SJCRH30 (cell line): ENCODE measurements at regions not wholly inside any gene's neighbourhood (a gene's known extent, or its start where the extent isn't known, plus 50 kb on each side); places are given as distances from the start of the nearest gene placed in this dataset.
"Not testable (repeated sequence)": the region's sequence is repeated elsewhere in the genome, so short reads cannot be mapped to it uniquely, and the experiment has no call there.

Experiments
- DNase-seq, 2 experiments: peaks; one replicate each; pipeline ENCODE4 v3.0.0-alpha.2; 2015 to 2020
- H3K27ac ChIP-seq: fragments of 250-450 bp; sonication (Bioruptor Pico); 2 replicates; pipeline ENCODE4 v1.5.1; 2020; ENCODE audit warnings: mild to moderate bottlenecking, moderate library complexity
- H3K27me3 ChIP-seq: fragments of 250-450 bp; sonication (Bioruptor Pico); 2 replicates; pipeline ENCODE4 v1.5.1; 2020; ENCODE audit warnings: mild to moderate bottlenecking, moderate library complexity
- H3K36me3 ChIP-seq: fragments of 250-450 bp; sonication (Bioruptor Pico); 2 replicates; pipeline ENCODE4 v1.5.1; 2020; ENCODE audit warnings: mild to moderate bottlenecking, moderate library complexity
- H3K4me1 ChIP-seq: fragments of 250-450 bp; sonication (Bioruptor Pico); 2 replicates; pipeline ENCODE4 v1.5.1; 2020; ENCODE audit warnings: mild to moderate bottlenecking, moderate library complexity
- H3K4me3 ChIP-seq: fragments of 250-450 bp; sonication (Bioruptor Pico); 2 replicates; pipeline ENCODE4 v1.5.1; 2020; ENCODE audit warnings: mild to moderate bottlenecking, moderate library complexity
- H3K9me3 ChIP-seq: fragments of 250-450 bp; sonication (Bioruptor Pico); replicated peaks from 2 replicates; pipeline ENCODE4 v1.5.1; 2020; ENCODE audit warnings: mild to moderate bottlenecking, moderate library complexity

GRCh38 chr5:40359832-40360231 lies 319.9 kb upstream of the PTGER4 start:
- no peak for DNase-seq
- no peak overlapping the region for H3K27ac ChIP-seq
- peaks cover 3% of the 10 kb centered on the region for H3K9me3 ChIP-seq
- H3K27me3 ChIP-seq = no peaks in the 10 kb centered on the region
- H3K4me3 ChIP-seq = no peak overlapping the region
- H3K36me3 ChIP-seq = no peaks in the 10 kb centered on the region
- H3K4me1 ChIP-seq = no peaks in the 10 kb centered on the region

DNA sequence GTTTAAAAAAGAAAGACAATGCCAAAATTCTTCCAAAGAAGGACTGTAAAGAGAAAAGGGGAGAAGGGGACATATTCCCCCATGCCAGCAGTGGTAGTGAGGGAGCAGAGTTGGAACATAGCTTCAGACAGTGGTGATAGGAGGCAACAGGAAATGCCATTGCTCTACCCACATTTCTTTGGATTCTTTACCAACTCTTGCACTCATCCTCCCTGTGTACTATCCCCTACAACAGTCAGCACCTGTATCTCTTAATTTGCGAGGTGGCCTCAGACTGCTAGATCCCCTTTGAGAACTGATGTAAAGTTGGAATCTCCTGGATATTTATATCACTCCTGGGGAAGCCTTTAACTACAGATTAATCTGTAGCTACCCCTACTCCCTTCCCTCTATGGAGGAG lies 320.6 kb upstream of the PTGER4 start:
- no peaks in the 10 kb centered on the region for H3K36me3 ChIP-seq
- H3K4me3 ChIP-seq = no peak overlapping the region
- H3K27me3 ChIP-seq = no peaks in the 10 kb centered on the region
- H3K27ac ChIP-seq = no peak overlapping the region
- H3K9me3 ChIP-seq = peaks cover 3% of the 10 kb centered on the region
- DNase-seq = no peak
- H3K4me1 ChIP-seq = no peaks in the 10 kb centered on the region

GRCh38 chr5:40356248-40356647 lies 323.5 kb upstream of the PTGER4 start:
- H3K9me3 ChIP-seq = no peaks in the 10 kb centered on the region
- H3K27me3 ChIP-seq = no peaks in the 10 kb centered on the region
- H3K27ac ChIP-seq = no peak overlapping the region
- H3K4me3 ChIP-seq = no peak overlapping the region
- no peaks in the 10 kb centered on the region for H3K36me3 ChIP-seq
- no peak for DNase-seq
- no peaks in the 10 kb centered on the region for H3K4me1 ChIP-seq

GRCh38 chr5:40355846-40356245 lies 323.9 kb upstream of the PTGER4 start:
- H3K27me3 ChIP-seq = no peaks in the 10 kb centered on the region
- H3K27ac ChIP-seq = no peak overlapping the region
- H3K36me3 ChIP-seq = no peaks in the 10 kb centered on the region
- no peaks in the 10 kb centered on the region for H3K4me1 ChIP-seq
- H3K4me3 ChIP-seq = no peak overlapping the region
- no peaks in the 10 kb centered on the region for H3K9me3 ChIP-seq
- no peak for DNase-seq

DNA sequence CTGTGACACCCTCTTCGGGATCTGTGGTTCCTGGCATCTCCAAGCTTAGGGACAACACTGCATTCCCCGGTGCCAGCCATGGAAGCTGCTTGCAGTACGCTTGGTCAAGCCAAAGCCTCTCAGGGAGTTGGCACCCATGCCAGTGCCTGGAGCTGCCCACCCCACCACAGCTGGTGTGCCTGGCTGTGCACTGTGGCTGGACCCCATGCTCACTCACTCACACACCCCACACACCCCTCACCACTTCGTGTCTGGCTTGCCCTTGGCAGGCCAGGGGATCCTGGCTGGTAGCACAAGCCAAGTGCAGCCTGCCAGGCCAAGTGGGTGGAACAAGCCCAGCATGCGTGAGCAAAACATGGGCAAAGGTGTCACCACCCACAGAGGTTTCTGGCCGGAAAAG lies 324.5 kb upstream of the PTGER4 start:
- Histone ChIP-seq H3K9me3 (no peaks in the 10 kb centered on the region), H3K4me3 (no peak overlapping the region), H3K4me1 (no peaks in the 10 kb centered on the region), H3K27ac (no peak overlapping the region), H3K36me3 (no peaks in the 10 kb centered on the region), H3K27me3 (no peaks in the 10 kb centered on the region)
- no peak for DNase-seq

- Histone ChIP-seq H3K36me3 (no peaks in the 10 kb centered on the region), H3K9me3 (peaks cover 5% of the 10 kb centered on the region), H3K27me3 (no peaks in the 10 kb centered on the region), H3K27ac (no peak overlapping the region), H3K4me3 (no peak overlapping the region), H3K4me1 (no peaks in the 10 kb centered on the region)
- no peak for DNase-seq
Measured at GRCh38 chr5:40354171-40354570, 325.5 kb upstream of the PTGER4 start.

- Histone ChIP-seq H3K4me3 (no peak overlapping the region), H3K27me3 (no peaks in the 10 kb centered on the region), H3K4me1 (no peaks in the 10 kb centered on the region), H3K36me3 (no peaks in the 10 kb centered on the region), H3K9me3 (peaks cover 5% of the 10 kb centered on the region), H3K27ac (no peak overlapping the region)
- no peak for DNase-seq
Measured at GRCh38 chr5:40353442-40353841, 326.3 kb upstream of the PTGER4 start.

DNA sequence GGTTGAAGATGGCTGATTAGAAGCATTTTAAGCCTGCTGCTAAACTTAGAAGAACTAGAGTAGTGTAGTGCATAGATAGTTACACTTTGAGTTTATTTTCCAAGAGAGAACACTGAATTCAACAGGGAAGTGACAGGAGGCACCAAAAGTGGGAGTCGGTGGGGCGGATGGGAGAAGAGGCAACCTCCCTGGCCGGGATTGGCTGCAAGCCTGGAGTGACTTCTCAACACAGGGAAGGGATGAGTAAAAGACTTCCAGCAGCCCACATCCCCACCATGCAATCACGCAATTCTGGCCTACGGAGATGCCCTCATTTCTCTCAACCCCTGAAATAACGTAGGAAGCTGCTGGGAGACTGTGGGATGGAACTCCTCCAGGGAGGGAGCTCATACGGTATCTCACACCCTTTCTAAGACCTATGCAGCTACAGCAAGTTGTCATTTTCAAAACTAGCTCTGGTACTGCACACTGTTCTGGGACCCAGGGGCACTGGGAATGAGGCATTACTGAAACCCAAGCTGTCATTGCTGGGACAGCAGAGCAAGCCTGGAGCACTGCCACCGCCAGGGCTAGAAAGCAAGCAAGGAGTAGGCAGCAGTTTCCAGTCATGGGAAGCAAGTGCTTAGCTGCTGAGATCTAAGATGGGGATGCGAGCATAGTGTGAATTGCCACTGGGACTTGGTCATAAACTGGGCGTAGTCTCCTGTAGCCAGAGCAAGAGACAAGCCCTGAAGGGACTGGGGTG lies 331.6 kb upstream of the PTGER4 start:
- H3K4me3 ChIP-seq = no peak overlapping the region
- no peaks in the 10 kb centered on the region for H3K36me3 ChIP-seq
- DNase-seq = no peak
- no peaks in the 10 kb centered on the region for H3K27me3 ChIP-seq
- peaks cover 5% of the 10 kb centered on the region for H3K9me3 ChIP-seq
- H3K4me1 ChIP-seq = no peaks in the 10 kb centered on the region; the same call in 1 of the 2 replicates
- no peak overlapping the region for H3K27ac ChIP-seq

- no peak overlapping the region for H3K4me3 ChIP-seq
- no peak overlapping the region for H3K27ac ChIP-seq
- peaks cover 5% of the 10 kb centered on the region for H3K9me3 ChIP-seq
- H3K27me3 ChIP-seq = no peaks in the 10 kb centered on the region
- H3K4me1 ChIP-seq = no peaks in the 10 kb centered on the region; the same call in 1 of the 2 replicates
- DNase-seq = no peak
- H3K36me3 ChIP-seq = no peaks in the 10 kb centered on the region
Measured at GRCh38 chr5:40346901-40347300, 332.8 kb upstream of the PTGER4 start.

DNA sequence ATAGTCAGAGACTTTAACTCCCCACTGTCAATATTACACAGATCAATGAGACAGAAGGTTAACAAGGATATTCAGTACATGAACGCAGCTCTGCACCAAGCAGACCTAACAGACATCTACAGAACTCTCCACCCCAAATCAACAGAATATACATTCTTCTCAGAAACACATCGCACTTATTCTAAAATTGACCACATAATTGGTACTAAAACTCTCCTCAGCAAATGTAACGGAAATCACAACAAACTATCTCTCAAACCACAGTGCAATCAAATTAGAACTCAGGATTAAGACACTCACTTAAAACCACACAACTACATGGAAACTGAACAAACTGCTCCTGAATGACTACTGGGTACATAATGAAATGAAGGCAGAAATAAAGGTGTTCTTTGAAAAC lies 341.3 kb upstream of the PTGER4 start:
- not testable (repeated sequence) for H3K4me1 ChIP-seq, H3K9me3 ChIP-seq, H3K27ac ChIP-seq, H3K36me3 ChIP-seq, H3K27me3 ChIP-seq, DNase-seq, H3K4me3 ChIP-seq

DNA sequence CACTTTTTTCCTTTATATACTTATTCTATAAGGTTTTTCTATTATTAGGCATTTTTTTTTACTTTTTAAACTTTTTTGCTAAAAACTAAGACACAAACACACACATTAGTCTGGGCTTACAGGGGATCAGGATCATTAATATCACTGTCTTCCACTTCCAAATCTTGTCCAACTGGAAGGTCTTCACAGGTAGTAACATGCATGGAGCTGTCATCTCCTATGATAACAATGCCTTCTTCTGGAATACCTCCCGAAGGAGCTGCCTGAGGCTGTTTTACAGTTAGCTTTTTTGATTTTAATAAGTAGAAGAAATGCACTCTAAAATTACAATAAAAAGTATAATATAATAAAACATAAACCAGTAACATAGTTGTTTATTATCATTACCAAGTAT lies 345.5 kb upstream of the PTGER4 start:
- DNase-seq = no peak
- no peak overlapping the region for H3K4me3 ChIP-seq
- no peaks in the 10 kb centered on the region for H3K4me1 ChIP-seq
- peaks cover 4% of the 10 kb centered on the region; the same call in 1 of the 2 replicates for H3K9me3 ChIP-seq
- H3K27ac ChIP-seq = no peak overlapping the region
- H3K36me3 ChIP-seq = no peaks in the 10 kb centered on the region
- no peaks in the 10 kb centered on the region for H3K27me3 ChIP-seq

DNA sequence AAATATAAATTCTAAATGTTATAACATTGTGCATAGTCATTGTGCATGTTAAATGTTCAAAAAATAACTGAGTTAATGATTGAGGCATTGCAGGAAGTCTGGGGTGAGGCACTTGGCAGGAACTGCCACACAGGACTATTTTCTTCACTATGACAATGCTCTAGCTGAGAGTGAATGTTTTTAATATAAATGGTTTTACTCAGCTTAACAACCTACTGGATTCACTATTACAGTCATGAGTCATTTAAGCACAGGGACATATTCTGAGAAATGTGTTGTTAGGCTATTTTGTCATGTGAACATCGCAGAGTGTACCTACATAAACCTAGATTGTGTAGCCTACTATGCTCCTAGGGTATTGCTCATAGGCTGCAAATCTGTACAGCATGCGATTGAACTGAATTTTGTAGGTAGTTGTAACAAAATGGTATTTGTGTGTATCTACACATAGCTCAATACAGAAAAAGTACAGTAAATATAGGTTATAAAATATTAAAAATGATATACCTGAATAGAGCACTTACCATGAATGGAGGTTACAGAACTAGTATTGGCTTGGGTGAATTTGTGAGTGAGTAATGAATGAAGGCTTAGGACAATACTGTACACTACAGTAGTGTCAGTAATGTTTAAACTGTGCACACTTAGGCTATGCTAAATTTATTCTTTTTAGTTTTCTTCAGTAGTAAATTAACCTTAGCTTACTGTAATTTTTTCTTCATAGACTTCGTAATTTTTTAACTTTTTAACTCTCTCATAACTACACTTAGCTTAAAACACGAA lies 346.1 kb upstream of the PTGER4 start:
- DNase-seq = no peak
- H3K36me3 ChIP-seq = no peaks in the 10 kb centered on the region
- H3K9me3 ChIP-seq = peaks cover 4% of the 10 kb centered on the region; the same call in 1 of the 2 replicates
- H3K27ac ChIP-seq = no peak overlapping the region
- no peaks in the 10 kb centered on the region for H3K27me3 ChIP-seq
- no peaks in the 10 kb centered on the region for H3K4me1 ChIP-seq
- no peak overlapping the region for H3K4me3 ChIP-seq

DNA sequence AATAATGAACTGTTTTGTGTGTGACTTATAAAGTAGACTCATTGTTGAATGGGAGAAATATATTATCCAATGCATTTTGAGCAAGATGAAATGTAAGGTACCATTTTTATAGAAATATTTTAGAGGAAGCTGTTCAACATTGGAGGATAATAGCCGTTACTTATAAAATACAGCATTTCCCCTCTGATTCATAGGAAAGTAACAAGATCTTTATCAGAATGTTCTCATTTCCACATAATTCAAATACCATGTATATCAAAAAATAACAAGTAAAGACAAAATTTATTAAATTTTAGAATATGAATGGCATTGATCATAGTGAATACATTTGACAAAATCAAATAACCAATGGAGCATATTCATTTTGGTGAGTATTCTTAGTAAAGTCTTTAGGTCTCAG lies 346.7 kb upstream of the PTGER4 start:
- Histone ChIP-seq H3K36me3 (no peaks in the 10 kb centered on the region), H3K9me3 (peaks cover 3% of the 10 kb centered on the region; the same call in 1 of the 2 replicates), H3K4me1 (no peaks in the 10 kb centered on the region), H3K27me3 (no peaks in the 10 kb centered on the region), H3K27ac (no peak overlapping the region), H3K4me3 (no peak overlapping the region)
- DNase-seq = no peak

DNA sequence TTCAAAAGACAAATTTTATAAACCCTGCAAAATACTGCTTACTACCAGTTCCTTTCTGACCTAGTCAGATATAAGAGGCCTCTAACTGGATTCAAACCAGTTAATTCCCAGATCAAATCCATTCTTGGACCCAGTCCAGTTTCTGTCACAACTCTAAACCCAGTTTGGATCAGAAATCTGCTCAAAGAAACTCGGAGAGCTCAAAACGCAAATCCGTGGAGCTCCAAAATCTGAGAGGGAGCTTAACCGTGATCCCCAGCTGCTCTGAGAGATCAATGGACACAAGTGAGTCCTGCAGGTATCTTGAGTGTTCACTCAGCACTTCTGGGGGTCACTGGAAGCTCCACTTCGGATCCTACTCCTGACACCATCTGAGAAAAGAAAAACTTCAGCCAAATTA lies 348.1 kb upstream of the PTGER4 start:
- peak; percentile 18 to 51 for DNase-seq
- Histone ChIP-seq H3K27me3 (no peaks in the 10 kb centered on the region), H3K27ac (no peak overlapping the region), H3K36me3 (no peaks in the 10 kb centered on the region), H3K9me3 (no peaks in the 10 kb centered on the region), H3K4me3 (no peak overlapping the region), H3K4me1 (no peaks in the 10 kb centered on the region)

DNA sequence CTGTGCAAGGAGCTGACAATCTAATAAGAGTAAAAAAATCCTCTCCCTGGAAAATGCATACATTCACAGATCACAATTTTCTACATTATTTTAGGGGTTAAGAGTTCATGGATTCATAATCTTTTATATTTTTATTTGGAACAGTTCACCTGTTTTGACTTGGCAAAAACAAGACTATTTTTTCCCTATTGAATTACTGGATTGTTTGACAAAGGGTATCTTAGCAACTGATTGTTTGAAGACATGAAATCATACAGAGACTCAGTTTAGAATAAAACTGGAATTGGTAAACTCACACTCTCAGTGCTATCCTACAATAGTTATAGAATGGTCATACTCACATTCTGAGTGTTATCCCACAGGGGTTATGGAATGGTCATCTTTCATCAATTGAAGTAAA lies 358.2 kb upstream of the PTGER4 start:
- no peak for DNase-seq
- H3K4me3 ChIP-seq = no peak overlapping the region
- H3K36me3 ChIP-seq = no peaks in the 10 kb centered on the region
- no peak overlapping the region for H3K27ac ChIP-seq
- no peaks in the 10 kb centered on the region for H3K9me3 ChIP-seq
- no peaks in the 10 kb centered on the region for H3K4me1 ChIP-seq
- no peaks in the 10 kb centered on the region for H3K27me3 ChIP-seq

DNA sequence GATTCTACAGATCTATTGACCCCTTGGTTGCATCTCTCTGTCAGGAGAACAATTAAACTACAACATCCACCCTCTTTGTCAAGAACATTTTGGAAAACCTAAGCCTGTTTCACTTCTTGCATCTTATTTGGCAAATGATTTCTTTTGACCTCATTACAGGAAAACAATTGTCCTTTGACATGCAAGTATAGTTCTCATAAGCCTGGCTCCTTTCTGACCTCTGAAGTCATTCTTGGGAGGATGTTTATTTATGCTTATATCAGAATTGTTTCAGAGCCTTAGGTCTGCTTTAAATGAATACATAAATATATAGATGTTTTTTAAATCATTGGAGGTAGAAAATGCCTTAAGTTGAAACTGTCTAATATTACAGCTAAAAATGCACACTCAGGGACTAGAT lies 361.3 kb upstream of the PTGER4 start:
- H3K27me3 ChIP-seq = no peaks in the 10 kb centered on the region
- no peak for DNase-seq
- H3K27ac ChIP-seq = no peak overlapping the region
- no peak overlapping the region for H3K4me3 ChIP-seq
- H3K36me3 ChIP-seq = no peaks in the 10 kb centered on the region
- no peaks in the 10 kb centered on the region for H3K9me3 ChIP-seq
- H3K4me1 ChIP-seq = no peaks in the 10 kb centered on the region
